Gastrocnemius medialis (tissue), 4 donors: ENCODE measurements at regions not wholly inside any gene's neighbourhood (a gene's known extent, or its start where the extent isn't known, plus 50 kb on each side); places are given as distances from the start of the nearest gene placed in this dataset.

Source experiments
- POLR2A ChIP-seq, 2 donors: fragments of 450-650 bp; IDR thresholded peaks; one replicate each; pipeline ENCODE4 v1.6.1; 2017; ENCODE audit warnings: antibody characterized with exemption in 2 of 2, mild to moderate bottlenecking in 2 of 2, moderate library complexity in 2 of 2
- TF ChIP-seq, protein P1 (sequence below), 5 experiments: fragments of 450-650 bp in 3 of 5; fragments of 200-600 bp in 2 of 5; sonication (generic) in 2 of 5; IDR thresholded peaks in 4 of 5; conservative IDR thresholded peaks in 1 of 5; 1 replicate in 4 of 5; 2 replicates in 1 of 5; pipeline ENCODE4 v1.5.1; 2016 to 2019; ENCODE audit warnings: antibody characterized with exemption in 5 of 5, mild to moderate bottlenecking in 3 of 5, moderate library complexity in 3 of 5

DNA sequence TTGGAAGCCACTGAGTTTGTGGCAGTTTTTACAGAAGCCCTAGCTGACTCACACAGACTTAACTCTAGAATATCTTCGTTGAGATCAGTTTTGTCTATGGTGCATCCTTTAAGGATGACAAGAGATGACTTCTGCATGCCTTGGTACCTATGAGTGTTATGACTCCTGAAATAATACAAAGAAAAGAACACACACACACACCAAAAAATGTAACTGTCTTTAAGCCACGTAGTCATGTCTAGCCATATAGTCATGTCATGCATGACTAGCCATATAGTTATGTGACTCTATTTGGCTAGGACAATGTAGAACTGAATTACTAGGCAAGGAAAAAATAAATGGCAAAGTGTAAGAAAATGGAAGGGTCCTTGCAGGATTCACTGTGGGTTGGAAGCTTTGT lies 447.8 kb downstream of the NLGN4X start:
- TF ChIP-seq, protein P1, sequence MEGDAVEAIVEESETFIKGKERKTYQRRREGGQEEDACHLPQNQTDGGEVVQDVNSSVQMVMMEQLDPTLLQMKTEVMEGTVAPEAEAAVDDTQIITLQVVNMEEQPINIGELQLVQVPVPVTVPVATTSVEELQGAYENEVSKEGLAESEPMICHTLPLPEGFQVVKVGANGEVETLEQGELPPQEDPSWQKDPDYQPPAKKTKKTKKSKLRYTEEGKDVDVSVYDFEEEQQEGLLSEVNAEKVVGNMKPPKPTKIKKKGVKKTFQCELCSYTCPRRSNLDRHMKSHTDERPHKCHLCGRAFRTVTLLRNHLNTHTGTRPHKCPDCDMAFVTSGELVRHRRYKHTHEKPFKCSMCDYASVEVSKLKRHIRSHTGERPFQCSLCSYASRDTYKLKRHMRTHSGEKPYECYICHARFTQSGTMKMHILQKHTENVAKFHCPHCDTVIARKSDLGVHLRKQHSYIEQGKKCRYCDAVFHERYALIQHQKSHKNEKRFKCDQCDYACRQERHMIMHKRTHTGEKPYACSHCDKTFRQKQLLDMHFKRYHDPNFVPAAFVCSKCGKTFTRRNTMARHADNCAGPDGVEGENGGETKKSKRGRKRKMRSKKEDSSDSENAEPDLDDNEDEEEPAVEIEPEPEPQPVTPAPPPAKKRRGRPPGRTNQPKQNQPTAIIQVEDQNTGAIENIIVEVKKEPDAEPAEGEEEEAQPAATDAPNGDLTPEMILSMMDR (IDR thresholded peaks at IDR 0.05 in 4 of 5, conservative IDR thresholded peaks at IDR 0.05 in 1 of 5): no peak
- no peak for TF ChIP-seq POLR2A (IDR thresholded peaks at IDR 0.05)
